HUES64 (cell line): ENCODE measurements at regions not wholly inside any gene's neighbourhood (a gene's known extent, or its start where the extent isn't known, plus 50 kb on each side); places are given as distances from the start of the nearest gene placed in this dataset.

Experiments
- H3K27ac ChIP-seq: 2 replicates; pipeline ENCODE4 v1.7.0; 2013; ENCODE audit warnings: low read depth, low read length, inconsistent platforms
- H3K27me3 ChIP-seq: 2 replicates; pipeline ENCODE4 v1.6.1; 2013; ENCODE audit warnings: mild to moderate bottlenecking, low read length; ENCODE audit not compliant: insufficient read depth
- H3K36me3 ChIP-seq: 2 replicates; pipeline ENCODE4 v1.6.1; 2013; ENCODE audit warnings: mild to moderate bottlenecking, low read length; ENCODE audit not compliant: insufficient read depth
- H3K4me1 ChIP-seq: 2 replicates; pipeline ENCODE4 v1.6.1; 2013; ENCODE audit warnings: mild to moderate bottlenecking, low read length, moderate library complexity; ENCODE audit not compliant: insufficient read depth
- H3K4me3 ChIP-seq: 2 replicates; pipeline ENCODE4 v1.5.1; 2013; ENCODE audit warnings: mild to moderate bottlenecking, low read length, moderate library complexity
- H3K9ac ChIP-seq: 2 replicates; pipeline ENCODE4 v1.6.1; 2013; ENCODE audit warnings: mild to moderate bottlenecking, low read depth, low read length
- H3K9me3 ChIP-seq: 2 replicates; pipeline ENCODE4 v1.6.1; 2013; ENCODE audit warnings: low read depth, low read length; ENCODE audit not compliant: insufficient read depth
- WGBS: fragments of 150-250, 120-280 bp; methylation state at CpG from one replicate; pipeline ENCODE4 v1.1.7; 2013; ENCODE audit warnings: missing lambda C conversion rate; 5-methylcytosine and 5-hydroxymethylcytosine counted together

- H3K4me3 ChIP-seq = no peak overlapping the region
- 90% methylated on average over 20 of the region's 20 CpGs for WGBS
- no peaks in the 10 kb centered on the region for H3K9me3 ChIP-seq
- peaks cover 8% of the 10 kb centered on the region for H3K4me1 ChIP-seq
- no peak overlapping the region for H3K27ac ChIP-seq
- peaks cover 44% of the 10 kb centered on the region for H3K27me3 ChIP-seq
- H3K36me3 ChIP-seq = no peaks in the 10 kb centered on the region
- no peak overlapping the region for H3K9ac ChIP-seq
Measured at GRCh38 chr1:38609166-38610025, 250.2 kb downstream of the RRAGC start.

- Histone ChIP-seq H3K27ac (no peak overlapping the region), H3K9me3 (no peaks in the 10 kb centered on the region), H3K9ac (no peak overlapping the region), H3K27me3 (peaks cover 51% of the 10 kb centered on the region), H3K4me1 (peaks cover 6% of the 10 kb centered on the region; the same call in 1 of the 2 replicates), H3K4me3 (no peak overlapping the region), H3K36me3 (no peaks in the 10 kb centered on the region)
- 24% methylated on average over 17 of the region's 17 CpGs for WGBS
Measured at GRCh38 chr1:38608202-38608864, 251.2 kb downstream of the RRAGC start.

DNA sequence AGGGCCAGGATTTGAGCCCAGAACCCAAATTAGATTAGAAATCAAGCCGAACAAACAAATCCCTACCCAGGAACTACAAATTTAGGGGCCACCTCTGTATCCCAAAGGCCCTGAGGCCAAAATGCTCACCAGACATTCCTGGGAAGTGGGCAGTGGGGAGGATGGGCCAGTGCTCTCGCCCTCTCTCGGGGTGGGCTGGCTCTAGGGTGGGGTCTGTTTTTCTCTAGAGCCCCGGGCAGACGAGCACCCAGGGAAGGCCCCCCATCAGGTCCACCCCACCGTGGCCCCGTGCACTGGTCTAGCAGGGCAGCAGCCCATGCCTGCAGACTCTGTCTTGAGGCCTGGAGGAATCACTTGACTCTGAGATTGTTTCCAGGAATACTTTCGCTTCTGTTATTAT is 252.0 kb downstream of the RRAGC start:
- peaks cover 6% of the 10 kb centered on the region; the same call in 1 of the 2 replicates for H3K4me1 ChIP-seq
- H3K27ac ChIP-seq = no peak overlapping the region
- H3K36me3 ChIP-seq = no peaks in the 10 kb centered on the region
- H3K27me3 ChIP-seq = peaks cover 59% of the 10 kb centered on the region
- no peaks in the 10 kb centered on the region for H3K9me3 ChIP-seq
- 84% methylated on average over 8 of the region's 8 CpGs for WGBS
- H3K4me3 ChIP-seq = no peak overlapping the region
- H3K9ac ChIP-seq = no peak overlapping the region

- H3K36me3 ChIP-seq = no peaks in the 10 kb centered on the region
- H3K9ac ChIP-seq = no peak overlapping the region
- H3K9me3 ChIP-seq = no peaks in the 10 kb centered on the region
- peaks cover 20% of the 10 kb centered on the region for H3K4me1 ChIP-seq
- WGBS = 89% methylated on average over 3 of the region's 3 CpGs
- H3K27ac ChIP-seq = no peak overlapping the region
- peaks cover 77% of the 10 kb centered on the region for H3K27me3 ChIP-seq
- no peak overlapping the region for H3K4me3 ChIP-seq
Measured at GRCh38 chr1:38605063-38605462, 254.5 kb downstream of the RRAGC start.

GRCh38 chr1:38603907-38604306 is 255.7 kb downstream of the RRAGC start:
- no peak overlapping the region for H3K27ac ChIP-seq
- H3K27me3 ChIP-seq = peaks cover 82% of the 10 kb centered on the region
- peaks cover 27% of the 10 kb centered on the region for H3K4me1 ChIP-seq
- WGBS = 81% methylated on average over 8 of the region's 8 CpGs
- H3K36me3 ChIP-seq = no peaks in the 10 kb centered on the region
- H3K9ac ChIP-seq = no peak overlapping the region
- no peak overlapping the region for H3K4me3 ChIP-seq
- no peaks in the 10 kb centered on the region for H3K9me3 ChIP-seq

DNA sequence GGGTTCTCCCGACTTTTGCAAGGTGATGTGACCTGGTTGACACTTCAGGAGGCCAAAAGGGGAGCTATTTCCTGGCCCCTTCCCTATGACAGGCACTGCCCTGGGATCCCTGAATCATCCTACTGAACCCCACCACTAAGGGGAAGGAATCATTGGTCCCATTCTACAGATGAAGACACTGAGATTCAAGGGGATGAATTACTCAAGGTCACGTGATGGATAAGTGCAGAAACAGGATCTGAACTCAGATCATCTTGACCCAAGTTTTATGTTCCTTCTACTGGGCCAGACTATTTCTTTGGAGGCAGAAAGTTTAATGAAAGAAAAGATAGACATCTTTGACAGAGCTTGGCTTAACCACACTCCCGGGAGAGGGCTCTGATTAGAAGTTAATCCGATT is 258.7 kb downstream of the RRAGC start:
- peaks cover 81% of the 10 kb centered on the region for H3K27me3 ChIP-seq
- H3K9me3 ChIP-seq = no peaks in the 10 kb centered on the region
- no peaks in the 10 kb centered on the region for H3K36me3 ChIP-seq
- H3K9ac ChIP-seq = no peak overlapping the region
- H3K27ac ChIP-seq = no peak overlapping the region
- peaks cover 22% of the 10 kb centered on the region for H3K4me1 ChIP-seq
- 76% methylated on average over 4 of the region's 4 CpGs for WGBS
- H3K4me3 ChIP-seq = no peak overlapping the region

DNA sequence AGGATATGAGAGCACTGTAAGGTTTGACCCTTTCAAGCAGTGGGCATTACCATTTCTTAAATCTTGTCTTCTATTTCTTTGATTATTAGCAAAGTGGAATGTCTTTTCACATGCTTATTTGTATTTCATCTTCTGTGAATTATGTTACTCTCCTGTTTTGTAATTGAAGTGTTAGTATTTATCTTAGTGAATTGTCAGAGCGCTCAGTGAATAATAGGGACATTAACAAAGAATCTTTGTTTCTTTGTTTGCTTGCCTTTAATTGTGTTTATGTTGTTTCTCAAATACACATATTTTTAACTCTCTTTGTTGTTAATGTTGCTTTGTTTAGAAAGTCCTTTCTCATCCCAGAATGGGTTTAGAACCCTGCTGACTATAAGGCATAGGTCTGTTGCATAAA is 259.3 kb downstream of the RRAGC start:
- WGBS = 11% methylated on average over 1 of the region's 1 CpG
- Histone ChIP-seq H3K27me3 (peaks cover 79% of the 10 kb centered on the region), H3K9ac (no peak overlapping the region), H3K4me3 (no peak overlapping the region), H3K27ac (no peak overlapping the region; the same call in 1 of the 2 replicates), H3K36me3 (no peaks in the 10 kb centered on the region), H3K4me1 (peaks cover 22% of the 10 kb centered on the region), H3K9me3 (no peaks in the 10 kb centered on the region)

GRCh38 chr1:38598118-38598517 is 261.5 kb downstream of the RRAGC start:
- Histone ChIP-seq H3K9ac (no peak overlapping the region), H3K4me3 (no peak overlapping the region), H3K27me3 (peaks cover 64% of the 10 kb centered on the region), H3K36me3 (no peaks in the 10 kb centered on the region), H3K27ac (no peak overlapping the region), H3K9me3 (0 out of 2 replicates have a peak, but pooled peaks cover 3% of the 10 kb centered on the region), H3K4me1 (peaks cover 25% of the 10 kb centered on the region)
- WGBS = 92% methylated on average over 1 of the region's 1 CpG

GRCh38 chr1:38589036-38589435 is 270.5 kb downstream of the RRAGC start:
- 41% methylated on average over 1 of the region's 1 CpG for WGBS
- no peak overlapping the region for H3K9ac ChIP-seq
- no peak overlapping the region for H3K4me3 ChIP-seq
- H3K27me3 ChIP-seq = no peaks in the 10 kb centered on the region
- H3K4me1 ChIP-seq = peaks cover 3% of the 10 kb centered on the region; the same call in 1 of the 2 replicates
- no peaks in the 10 kb centered on the region for H3K9me3 ChIP-seq
- H3K27ac ChIP-seq = no peak overlapping the region
- H3K36me3 ChIP-seq = no peaks in the 10 kb centered on the region

- no peaks in the 10 kb centered on the region for H3K36me3 ChIP-seq
- no peak overlapping the region for H3K27ac ChIP-seq
- no peaks in the 10 kb centered on the region for H3K27me3 ChIP-seq
- no peaks in the 10 kb centered on the region; the same call in 1 of the 2 replicates for H3K4me1 ChIP-seq
- 98% methylated on average over 2 of the region's 2 CpGs for WGBS
- no peak overlapping the region for H3K4me3 ChIP-seq
- H3K9me3 ChIP-seq = no peaks in the 10 kb centered on the region
- no peak overlapping the region for H3K9ac ChIP-seq
Measured at GRCh38 chr1:38587766-38588165, 271.8 kb downstream of the RRAGC start.

- H3K9ac ChIP-seq = no peak overlapping the region
- H3K27me3 ChIP-seq = no peaks in the 10 kb centered on the region
- WGBS = 50% methylated on average over 9 of the region's 9 CpGs
- no peaks in the 10 kb centered on the region for H3K9me3 ChIP-seq
- H3K4me1 ChIP-seq = no peaks in the 10 kb centered on the region; the same call in 1 of the 2 replicates
- no peaks in the 10 kb centered on the region for H3K36me3 ChIP-seq
- no peak overlapping the region for H3K27ac ChIP-seq
- H3K4me3 ChIP-seq = no peak overlapping the region
Measured at GRCh38 chr1:38586993-38587646, 272.5 kb downstream of the RRAGC start.
